ENCODE measurements at regions not wholly inside any gene's neighbourhood (a gene's known extent, or its start where the extent isn't known, plus 50 kb on each side); places are given as distances from the start of the nearest gene placed in this dataset.

DNA sequence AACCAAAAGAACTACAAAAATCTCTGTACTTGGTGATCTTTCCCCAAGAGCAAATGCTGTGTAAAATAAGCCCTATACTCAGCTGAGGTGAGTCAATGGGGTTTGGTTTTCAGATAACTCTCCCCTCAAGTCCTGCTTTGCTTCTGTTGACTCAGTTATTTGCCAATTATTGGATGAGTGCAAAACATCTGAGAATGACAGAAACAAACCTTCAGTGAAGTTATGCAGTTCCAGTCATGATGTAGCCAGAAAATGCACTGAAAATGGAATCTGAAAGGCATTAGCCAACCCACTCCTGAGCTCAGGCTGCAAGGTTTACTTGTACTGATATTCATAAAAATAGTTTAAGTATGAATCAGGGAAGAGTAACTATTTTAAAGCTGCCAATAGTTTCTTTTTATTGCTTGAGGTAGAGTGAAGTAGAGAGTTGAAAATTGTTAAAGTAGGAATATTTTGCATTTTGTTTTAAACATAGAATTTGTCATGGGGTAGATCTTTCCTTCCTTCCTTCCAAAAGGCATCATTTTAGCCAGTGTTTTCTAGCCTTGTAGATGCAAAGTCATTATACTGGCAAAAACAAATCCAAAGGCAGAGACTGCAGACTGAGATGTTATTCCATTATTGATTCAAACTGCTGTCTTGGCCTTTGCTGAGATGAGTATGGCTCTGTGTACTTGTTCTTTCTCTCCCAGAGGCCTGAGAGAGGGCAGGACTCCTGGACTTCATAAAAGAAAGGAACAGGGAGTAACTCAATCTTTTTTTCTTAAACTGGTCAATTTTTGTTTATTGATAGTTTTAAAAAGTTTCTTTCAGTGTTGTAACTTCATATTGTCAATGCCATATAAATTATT, 215.3 kb downstream of the RND3 start:
- H3K36me3 Mint-ChIP-seq (ENCODE audit: low read depth): peaks cover 8% of the 10 kb centered on the region
- no peaks in the 10 kb centered on the region for H3K27me3 Mint-ChIP-seq (ENCODE audit: low read depth, poor library complexity)
- no peak overlapping the region for H3K27ac Mint-ChIP-seq
- H3K4me3 Mint-ChIP-seq: no peak overlapping the region
- TF ChIP-seq, protein P1, sequence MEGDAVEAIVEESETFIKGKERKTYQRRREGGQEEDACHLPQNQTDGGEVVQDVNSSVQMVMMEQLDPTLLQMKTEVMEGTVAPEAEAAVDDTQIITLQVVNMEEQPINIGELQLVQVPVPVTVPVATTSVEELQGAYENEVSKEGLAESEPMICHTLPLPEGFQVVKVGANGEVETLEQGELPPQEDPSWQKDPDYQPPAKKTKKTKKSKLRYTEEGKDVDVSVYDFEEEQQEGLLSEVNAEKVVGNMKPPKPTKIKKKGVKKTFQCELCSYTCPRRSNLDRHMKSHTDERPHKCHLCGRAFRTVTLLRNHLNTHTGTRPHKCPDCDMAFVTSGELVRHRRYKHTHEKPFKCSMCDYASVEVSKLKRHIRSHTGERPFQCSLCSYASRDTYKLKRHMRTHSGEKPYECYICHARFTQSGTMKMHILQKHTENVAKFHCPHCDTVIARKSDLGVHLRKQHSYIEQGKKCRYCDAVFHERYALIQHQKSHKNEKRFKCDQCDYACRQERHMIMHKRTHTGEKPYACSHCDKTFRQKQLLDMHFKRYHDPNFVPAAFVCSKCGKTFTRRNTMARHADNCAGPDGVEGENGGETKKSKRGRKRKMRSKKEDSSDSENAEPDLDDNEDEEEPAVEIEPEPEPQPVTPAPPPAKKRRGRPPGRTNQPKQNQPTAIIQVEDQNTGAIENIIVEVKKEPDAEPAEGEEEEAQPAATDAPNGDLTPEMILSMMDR (IDR thresholded peaks at IDR 0.05): no peak
- peaks cover 20% of the 10 kb centered on the region for H3K9me3 Mint-ChIP-seq
- DNase-seq: no peak
- H3K4me1 Mint-ChIP-seq: no peaks in the 10 kb centered on the region

DNA sequence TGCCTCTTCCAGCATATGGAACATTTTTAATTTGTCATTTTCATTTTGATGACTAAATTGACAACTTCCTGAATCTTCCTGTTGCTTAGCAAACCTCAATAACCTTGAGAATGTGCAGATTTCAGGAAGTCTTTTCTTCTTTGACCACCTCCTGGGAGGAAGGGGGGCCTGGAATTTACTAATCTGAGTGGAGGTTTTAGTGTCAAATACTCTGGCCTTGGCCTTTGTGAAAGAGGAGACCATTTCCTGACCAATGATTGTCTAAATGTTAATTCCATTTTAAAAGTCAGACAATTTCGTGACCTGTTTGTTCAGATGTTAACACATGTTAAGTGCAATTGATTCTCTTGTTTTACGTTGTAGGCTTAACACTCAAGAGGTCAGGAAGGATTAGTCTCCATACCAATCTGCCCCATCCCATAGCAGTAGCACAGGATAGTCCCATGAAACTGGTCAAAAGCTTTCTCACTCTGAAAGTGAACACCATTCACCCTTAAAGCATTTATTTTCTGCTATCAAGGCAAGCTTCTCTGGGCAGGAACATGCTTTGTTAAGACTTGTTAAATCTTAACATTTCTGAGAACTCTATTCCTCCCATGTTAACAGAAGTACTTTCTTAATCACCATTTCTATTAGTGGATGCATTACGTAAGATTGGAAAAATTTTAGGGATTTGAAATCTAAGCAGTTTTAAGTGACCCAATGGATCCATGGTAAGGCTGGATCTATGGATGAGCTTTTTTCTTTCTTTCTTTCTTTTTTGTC, 219.6 kb downstream of the RND3 start:
- TF ChIP-seq, protein P1 (IDR thresholded peaks at IDR 0.05): no peak
- no peak overlapping the region for H3K27ac Mint-ChIP-seq
- no peaks in the 10 kb centered on the region for H3K27me3 Mint-ChIP-seq (ENCODE audit: low read depth, poor library complexity)
- H3K36me3 Mint-ChIP-seq (ENCODE audit: low read depth): no peaks in the 10 kb centered on the region
- no peak for DNase-seq
- no peaks in the 10 kb centered on the region for H3K4me1 Mint-ChIP-seq
- no peaks in the 10 kb centered on the region for H3K9me3 Mint-ChIP-seq
- H3K4me3 Mint-ChIP-seq: no peak overlapping the region

DNA sequence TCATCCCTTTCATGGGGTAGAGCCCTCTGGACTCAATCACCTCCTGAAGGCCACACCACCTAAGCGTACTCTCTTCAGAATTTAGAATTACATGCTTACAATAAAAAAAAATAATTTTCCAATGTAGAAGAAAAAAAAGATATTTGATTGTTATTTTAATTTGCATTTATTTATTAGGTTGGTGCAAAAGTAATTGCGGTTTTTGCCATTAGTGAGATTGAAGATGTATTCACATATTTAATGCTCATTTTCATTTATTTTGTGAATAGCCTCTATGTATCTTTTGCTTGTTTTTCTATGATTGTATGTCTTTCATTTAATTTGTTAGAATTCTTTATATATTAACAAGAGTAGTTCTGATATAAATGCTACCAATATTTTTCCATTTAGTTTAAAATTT, 220.5 kb downstream of the RND3 start:
- peaks cover 4% of the 10 kb centered on the region for H3K9me3 Mint-ChIP-seq
- DNase-seq: no peak
- H3K27ac Mint-ChIP-seq: no peak overlapping the region
- no peak overlapping the region for H3K4me3 Mint-ChIP-seq
- H3K27me3 Mint-ChIP-seq (ENCODE audit: low read depth, poor library complexity): no peaks in the 10 kb centered on the region
- H3K36me3 Mint-ChIP-seq (ENCODE audit: low read depth): no peaks in the 10 kb centered on the region
- TF ChIP-seq, protein P1 (IDR thresholded peaks at IDR 0.05): no peak
- H3K4me1 Mint-ChIP-seq: no peaks in the 10 kb centered on the region

DNA sequence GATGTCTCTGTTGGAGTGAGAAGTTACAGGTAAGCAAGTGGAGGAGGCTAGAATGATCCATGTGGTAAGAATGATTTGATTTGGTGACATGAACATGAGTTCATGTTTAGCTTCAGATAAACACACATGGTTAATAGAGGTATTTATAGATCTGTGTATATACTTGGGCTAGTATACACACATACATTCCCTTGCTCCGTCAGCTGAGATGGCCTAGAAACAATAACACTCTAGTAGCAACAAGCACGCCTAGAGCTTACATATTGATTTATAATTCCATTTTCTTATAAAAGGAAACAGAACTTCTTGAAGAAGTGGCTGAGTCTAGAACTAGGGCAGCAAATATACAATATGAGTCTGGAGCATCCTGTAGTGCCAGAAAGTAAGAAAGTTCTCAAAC, 223.0 kb downstream of the RND3 start:
- Mint-ChIP-seq H3K27me3 (ENCODE audit: low read depth, poor library complexity) (no peaks in the 10 kb centered on the region), H3K27ac (no peak overlapping the region), H3K36me3 (ENCODE audit: low read depth) (no peaks in the 10 kb centered on the region), H3K4me1 (no peaks in the 10 kb centered on the region), H3K4me3 (no peak overlapping the region), H3K9me3 (peaks cover 17% of the 10 kb centered on the region)
- TF ChIP-seq, protein P1 (IDR thresholded peaks at IDR 0.05): no peak
- no peak for DNase-seq

DNA sequence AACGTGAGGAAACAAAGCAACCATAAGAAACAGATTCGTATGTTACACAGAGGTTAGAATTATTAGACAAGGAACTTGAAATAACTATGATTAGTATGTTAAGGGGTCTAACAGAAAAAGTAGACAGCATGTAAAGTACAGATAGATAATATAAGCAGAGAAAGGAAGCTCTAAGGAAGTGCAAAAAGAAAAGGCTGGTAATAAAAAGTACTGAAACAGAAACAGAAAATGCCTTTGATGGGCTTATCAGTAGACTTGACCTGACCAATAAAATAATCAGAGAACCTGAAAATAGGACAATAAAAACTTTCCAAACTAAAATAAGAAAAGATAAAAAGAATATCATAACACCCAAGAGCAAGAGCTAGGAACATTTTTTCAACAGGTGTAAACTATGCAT, 225.8 kb downstream of the RND3 start:
- Mint-ChIP-seq H3K9me3 (peaks cover 17% of the 10 kb centered on the region), H3K36me3 (ENCODE audit: low read depth) (no peaks in the 10 kb centered on the region), H3K4me1 (no peaks in the 10 kb centered on the region), H3K4me3 (no peak overlapping the region), H3K27ac (no peak overlapping the region), H3K27me3 (ENCODE audit: low read depth, poor library complexity) (no peaks in the 10 kb centered on the region)
- no peak for DNase-seq
- TF ChIP-seq, protein P1 (IDR thresholded peaks at IDR 0.05): no peak

All from nephron progenitor cell (in vitro differentiated cells).